ENCODE measurements at regions not wholly inside any gene's neighbourhood (a gene's known extent, or its start where the extent isn't known, plus 50 kb on each side); places are given as distances from the start of the nearest gene placed in this dataset.

- no peak for TF ChIP-seq POLR2AphosphoS5 (IDR thresholded peaks at IDR 0.05; ENCODE audit: insufficient read depth in 1 of 2, low read depth in 1 of 2)
- no peak for TF ChIP-seq POLR2A (IDR thresholded peaks at IDR 0.05)
- TF ChIP-seq, protein P1, sequence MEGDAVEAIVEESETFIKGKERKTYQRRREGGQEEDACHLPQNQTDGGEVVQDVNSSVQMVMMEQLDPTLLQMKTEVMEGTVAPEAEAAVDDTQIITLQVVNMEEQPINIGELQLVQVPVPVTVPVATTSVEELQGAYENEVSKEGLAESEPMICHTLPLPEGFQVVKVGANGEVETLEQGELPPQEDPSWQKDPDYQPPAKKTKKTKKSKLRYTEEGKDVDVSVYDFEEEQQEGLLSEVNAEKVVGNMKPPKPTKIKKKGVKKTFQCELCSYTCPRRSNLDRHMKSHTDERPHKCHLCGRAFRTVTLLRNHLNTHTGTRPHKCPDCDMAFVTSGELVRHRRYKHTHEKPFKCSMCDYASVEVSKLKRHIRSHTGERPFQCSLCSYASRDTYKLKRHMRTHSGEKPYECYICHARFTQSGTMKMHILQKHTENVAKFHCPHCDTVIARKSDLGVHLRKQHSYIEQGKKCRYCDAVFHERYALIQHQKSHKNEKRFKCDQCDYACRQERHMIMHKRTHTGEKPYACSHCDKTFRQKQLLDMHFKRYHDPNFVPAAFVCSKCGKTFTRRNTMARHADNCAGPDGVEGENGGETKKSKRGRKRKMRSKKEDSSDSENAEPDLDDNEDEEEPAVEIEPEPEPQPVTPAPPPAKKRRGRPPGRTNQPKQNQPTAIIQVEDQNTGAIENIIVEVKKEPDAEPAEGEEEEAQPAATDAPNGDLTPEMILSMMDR (IDR thresholded peaks at IDR 0.05): no peak
These were observed 63.5 kb downstream of the PCDH18 start for GRCh38 chr4:137468836-137469235.

Data from vagina (tissue), 2 donors.